ENCODE measurements at regions not wholly inside any gene's neighbourhood (a gene's known extent, or its start where the extent isn't known, plus 50 kb on each side); places are given as distances from the start of the nearest gene placed in this dataset.

DNA sequence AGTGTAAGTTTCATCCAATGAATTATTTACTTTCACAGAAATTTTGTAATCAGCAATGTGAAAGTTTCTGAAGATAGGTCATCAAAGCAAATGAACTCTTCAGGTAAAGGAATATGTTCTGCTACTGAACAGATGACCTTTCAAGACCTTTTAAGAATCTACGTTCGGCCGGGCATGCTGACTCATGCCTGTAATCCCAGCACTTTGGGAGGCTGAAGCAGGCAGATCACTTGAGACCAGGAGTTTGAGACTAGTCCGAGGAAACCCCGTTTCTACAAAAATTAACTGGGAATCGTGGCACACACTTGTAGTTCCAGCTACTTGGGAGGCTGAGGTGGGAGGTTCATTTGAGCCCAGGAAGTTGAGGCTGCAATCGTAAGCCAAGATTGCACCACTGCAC lies 578.4 kb upstream of the COX7C start:
- no peak for DNase-seq

DNA sequence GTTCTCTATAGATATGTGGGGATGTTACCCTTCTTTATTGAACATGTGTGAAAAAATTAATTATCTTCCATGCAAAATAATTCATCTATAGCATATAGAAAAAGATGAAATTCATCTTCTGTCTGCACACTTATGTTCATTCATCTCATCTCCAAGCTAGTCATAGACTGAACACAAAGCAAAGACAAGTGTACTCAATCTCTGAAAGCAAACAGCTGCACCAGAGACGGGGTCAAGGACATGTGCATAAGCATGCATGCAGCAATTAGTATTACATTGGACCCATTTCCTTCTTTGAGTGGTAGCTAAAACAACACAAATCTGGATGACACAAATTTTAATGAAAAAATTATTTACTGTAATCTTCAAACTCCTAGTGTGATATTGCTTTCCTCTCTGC lies 547.0 kb upstream of the COX7C start:
- no peak for DNase-seq

DNA sequence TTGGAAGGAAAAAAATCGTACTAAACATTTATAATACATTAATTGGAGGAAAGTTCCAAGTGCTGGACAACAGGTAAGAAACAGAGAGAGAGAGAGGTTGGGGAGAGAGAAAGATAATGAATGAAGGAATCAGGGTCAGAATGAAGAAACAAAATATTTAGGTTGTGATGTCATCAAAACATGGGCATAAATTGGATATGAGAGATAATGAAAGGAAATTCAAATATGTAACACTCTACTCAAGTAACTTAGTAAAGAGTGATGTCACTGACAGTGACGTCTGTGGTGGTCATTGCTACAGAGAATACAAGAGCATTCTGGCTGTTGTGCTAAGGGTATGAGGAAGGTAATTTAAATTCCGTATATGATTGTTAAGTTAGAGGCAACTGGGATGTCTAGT lies 543.4 kb upstream of the COX7C start:
- DNase-seq = no peak

DNA sequence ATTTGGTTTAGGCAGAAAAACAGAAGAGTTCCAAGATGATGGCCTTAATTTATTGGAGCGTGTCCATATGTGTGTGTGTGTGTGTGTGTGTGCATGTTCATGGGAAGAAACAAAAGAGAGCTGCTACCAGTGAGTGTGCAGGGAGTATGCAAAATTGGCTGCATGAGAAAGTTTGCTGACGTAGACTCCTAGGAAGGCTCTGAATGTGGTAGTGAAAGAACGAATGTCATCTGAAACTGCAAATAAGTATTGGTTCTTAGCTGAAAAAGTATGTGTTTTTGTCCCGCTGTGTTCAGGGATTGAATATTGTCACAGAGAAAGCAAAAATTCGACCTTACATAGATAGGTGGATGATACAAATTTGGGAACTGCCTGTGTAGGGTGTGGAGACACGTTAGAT lies 542.6 kb upstream of the COX7C start:
- DNase-seq = no peak

DNA sequence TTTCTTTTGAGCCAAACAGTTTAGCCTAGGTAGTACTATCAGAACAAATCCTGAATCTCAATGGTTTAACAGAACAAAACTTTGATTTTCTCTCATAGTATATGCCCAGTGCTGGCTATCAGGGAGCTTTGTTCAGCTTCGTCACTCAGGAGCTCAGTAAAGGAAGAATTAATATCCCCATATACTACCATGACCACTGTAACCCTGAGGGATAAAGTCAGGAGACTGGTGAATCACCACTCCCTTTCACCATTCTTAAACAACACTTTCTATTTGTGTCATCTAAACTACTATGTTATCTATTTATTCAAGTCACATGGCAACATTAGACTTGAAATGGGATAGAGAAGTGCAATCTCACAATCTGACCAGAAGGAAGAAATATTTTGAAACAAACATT lies 522.6 kb upstream of the COX7C start:
- DNase-seq = no peak

DNA sequence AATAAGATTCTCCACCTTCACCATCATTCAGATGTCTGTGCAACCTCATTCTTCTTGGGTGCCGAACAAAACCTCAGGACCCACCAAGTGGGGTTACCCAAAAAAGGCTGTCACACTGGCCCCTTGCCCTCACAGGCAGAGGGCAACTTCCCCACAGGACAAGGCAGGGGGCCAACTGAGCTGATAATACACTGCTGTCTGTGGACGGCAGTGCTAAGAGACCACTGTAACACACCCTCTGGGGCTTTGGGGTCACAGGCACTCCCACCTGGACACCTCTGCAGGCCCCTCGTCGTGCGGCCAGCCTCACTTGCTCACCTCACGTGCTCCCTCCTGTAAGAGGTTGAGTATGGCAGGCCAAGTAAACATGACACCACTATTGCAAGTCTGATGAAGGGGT lies 515.8 kb upstream of the COX7C start:
- DNase-seq = no peak

DNA sequence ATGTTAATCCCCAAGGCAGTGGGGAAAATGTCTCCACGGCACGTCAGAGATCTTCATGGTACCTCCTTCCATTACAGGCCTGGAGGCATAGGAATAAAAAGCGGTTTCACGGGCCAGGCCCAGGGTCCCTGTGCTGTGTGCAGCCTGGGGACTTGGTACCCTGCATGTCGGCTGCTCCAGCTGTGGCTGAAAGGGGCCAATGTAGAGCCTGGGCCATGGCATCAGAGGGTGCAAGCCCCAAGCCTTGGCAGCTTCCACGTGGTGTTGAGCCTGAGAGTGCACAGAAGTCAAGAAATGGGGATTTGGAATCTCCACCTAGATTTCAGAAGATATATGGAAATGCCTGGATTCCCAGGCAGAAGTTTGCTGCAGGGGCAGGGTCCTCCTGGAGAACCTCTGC lies 508.9 kb upstream of the COX7C start:
- no peak for DNase-seq

DNA sequence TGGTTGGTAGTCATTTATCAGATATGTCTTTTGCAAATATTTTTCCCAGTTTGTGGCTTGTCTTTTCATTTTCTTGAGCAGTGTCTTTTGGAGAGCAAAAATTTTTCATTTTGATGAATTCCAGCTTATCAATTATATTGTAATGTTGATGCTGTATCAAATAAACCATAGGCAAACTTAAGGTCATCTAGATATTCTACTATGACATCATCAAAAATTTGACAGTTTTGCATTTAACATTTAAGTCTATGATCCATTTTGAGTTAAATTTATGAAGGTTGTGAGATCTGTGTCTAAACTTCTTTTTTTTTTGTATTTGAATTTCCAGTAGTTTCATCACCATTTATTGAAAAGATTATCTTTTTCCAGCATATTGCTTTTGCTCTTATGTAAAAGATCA lies 505.5 kb upstream of the COX7C start:
- DNase-seq = no peak

DNA sequence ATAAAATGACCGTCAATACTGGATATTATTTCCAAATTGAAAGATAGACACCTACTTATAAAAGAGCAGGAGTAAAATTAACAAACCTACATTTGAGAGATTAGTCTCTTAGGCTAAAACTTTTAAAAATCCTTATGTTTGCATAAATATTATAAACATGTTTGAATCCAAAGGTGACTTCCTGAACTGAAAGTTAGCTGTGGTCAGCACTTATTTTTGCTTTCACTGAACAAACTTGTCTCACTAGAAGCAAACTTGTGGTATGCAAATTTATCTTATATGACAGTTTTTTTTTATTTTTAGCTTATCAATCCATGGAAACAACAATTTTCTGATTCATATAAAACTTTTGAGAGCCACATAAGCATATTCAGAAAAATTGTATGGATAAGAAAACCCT lies 502.6 kb upstream of the COX7C start:
- no peak for DNase-seq

DNA sequence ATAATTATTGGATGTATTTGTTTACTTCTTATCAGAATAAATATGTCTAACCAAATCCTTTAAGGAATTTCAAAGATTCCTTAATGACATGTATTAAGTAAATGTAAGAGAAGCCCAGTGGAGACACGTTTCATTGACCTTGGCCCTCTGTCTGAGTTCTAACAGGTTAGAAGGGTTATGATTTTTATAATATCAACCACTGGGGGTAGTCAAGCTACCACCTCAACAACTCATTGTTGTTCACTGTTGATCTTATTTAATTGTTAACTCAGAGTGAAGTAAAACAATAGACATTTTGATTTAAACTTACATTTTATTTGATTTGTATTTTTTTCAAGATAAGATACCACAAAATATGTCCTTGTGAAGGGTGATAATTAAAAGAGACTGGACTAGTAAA lies 499.2 kb upstream of the COX7C start:
- DNase-seq = no peak

DNA sequence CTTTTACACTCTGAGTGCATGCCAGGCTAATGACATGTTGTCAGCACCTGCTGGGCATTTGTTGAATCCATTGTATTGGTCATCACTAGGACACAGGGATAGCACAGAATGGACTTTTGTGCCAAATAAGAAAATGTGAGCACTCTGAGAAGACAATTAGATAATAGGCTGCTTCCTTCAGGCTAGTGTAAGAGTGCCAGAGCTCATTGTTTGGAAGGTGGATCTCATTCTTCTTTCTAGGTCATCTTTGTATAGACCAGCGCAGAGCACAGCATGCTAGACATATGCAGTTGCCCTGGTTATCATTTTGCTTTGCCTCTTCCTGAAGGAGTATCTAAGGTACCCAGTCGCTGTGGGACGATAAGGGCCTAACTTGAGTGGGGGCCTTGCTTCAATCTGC lies 493.4 kb upstream of the COX7C start:
- DNase-seq = no peak

DNA sequence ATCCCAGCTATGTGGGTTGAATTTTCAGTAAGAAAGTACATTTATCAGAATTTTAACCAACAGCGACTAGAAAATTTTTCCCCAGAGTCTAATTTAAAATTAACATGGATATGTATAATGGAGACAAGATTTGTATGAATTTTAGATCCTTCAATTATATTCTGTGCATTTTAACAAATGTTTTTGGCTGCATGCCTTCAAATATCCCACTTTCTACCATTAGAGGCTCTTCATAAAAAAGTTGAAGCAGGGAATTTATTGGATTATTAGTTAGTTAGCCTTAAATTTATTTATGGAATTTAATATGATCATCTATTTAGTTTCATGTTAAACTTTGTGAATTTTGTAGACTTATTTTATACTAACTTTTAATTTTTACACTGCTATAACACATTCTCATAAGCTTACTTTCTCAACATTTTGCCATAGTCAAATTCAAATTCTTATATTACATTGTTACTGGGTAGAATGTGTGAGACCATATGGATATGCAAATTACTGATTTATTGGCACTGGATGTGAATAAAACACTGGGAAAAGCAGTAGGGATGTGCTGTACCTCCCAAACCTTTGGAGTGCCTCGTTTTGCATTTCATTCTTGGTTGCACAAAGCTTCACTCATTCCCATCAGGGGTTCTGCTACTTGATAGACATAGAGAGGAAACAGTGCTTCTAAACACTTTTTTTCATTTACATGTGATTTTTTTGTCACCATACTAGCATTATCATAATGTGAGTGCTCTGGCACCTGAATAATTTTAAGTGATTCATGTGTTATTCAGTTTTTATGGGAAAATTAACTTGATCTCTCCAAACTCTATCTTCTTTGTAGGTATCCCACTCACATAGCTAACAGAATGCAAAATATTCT lies 491.8 kb upstream of the COX7C start:
- no peak for DNase-seq

DNA sequence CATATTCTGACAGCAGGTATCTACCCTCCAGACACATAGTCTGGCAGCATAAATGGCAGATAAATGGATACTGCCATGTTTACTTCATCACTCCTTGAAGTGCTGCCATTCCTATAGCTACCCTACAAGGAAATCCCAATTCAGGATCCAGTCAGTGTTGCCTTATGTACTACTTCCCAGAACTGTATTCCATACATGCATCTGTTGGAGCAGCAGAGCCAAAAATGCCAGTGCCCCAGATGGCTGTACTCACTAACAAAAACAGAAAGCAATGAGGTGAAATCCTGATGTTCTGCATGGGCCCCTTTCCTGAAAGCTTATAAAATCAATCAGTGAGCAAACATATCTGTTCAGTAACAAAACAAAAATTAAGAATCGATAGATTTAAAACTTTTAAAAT lies 490.0 kb upstream of the COX7C start:
- no peak for DNase-seq

DNA sequence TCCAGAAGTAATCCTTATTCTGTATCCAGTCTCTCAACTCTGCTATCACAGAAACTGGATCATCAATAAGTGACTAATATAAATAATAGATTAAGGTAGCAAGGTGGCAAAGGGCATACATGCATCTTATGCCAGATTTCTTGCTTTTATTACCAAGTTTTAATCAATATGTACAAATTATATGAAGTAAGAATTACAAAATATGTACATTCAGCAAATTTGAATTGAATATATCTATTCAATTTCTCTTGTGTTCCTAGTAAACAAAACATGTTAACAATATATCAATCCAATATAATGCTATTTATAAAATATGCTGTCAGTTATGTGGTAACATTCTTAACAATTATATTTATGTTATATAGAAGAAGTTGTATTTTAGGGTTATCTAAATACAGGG lies 488.7 kb upstream of the COX7C start:
- no peak for DNase-seq

DNA sequence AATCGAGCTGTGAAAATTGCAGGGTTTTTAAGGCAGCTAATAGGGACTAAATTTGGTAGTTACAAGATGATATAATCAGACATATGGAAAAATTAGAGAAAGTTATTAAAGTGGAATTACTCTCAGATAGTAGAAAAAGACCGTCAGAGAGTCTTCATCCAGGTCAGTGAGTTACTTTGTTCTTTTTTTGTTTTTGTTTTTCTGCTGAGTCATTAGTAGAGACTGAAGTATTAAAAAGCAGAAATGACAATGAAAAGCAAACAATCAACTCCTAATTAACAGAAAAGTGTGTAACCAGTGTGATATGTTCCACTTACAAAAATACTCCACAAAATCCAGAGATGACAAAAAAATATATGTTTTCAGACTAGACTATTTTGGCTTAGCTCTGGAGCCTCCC lies 480.4 kb upstream of the COX7C start:
- no peak for DNase-seq

DNA sequence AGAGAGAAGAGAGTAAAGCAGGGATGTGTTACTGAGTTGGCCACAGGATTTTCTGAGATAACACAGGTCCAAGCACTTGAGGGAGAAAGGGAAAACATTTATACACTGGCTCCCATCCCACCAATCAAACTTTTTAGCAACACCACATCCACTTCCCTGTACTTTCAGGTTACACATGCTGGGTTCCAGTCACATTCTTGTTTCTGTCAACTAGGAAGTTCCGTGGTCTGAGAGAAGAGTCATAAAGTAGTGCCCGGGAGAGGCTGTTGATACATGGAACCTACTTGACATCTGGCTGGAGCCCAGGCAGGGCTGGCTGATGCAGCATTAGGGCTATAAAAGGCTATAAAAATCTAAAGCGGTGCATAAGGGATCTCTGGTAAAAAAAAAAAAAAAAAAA lies 473.9 kb upstream of the COX7C start:
- no peak for DNase-seq

DNA sequence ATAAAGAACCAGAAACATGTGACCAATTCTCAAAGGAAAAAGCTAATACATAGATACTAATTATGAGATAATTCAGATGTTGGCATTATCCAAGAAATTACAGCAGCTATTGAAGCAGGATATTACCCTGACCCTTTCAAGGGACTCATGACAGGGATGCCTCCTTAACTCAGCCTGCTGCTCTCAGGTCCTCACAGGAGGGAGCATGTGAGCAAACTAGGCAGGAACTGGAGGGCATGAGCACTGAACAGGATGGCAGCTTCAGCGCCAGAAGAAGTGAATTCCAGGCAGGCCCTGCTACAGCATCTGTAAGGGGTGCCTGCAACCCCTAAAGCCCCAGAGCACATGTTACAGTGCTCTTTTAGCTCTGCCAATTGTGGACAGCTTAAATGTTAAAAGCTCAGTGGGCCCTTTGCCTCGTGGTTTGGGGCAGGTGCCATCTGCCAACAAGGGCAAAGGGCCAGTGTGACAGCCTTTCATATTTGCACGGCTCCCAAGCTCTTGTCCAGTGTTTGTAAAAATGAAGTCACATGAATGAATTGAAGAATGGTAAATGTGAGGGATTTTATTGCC lies 464.7 kb upstream of the COX7C start:
- no peak for DNase-seq

DNA sequence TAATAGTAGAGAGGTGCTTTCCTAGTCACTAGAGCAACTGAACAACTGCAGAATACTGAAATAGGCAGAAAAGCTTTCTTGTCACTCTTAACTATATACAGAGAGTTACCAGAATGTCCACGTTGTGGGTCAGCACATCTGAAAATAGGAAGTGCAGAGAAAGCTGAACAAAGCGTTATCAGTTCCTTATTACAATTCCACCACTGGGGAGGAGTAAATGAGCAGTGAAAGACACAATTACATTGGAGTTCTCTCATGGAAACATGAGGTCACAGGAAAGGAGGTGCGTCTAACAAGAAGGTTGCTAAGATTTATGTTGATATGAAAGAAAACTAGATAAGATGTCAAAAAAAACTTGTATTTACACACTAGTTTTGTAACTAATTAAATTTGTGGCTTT lies 461.9 kb upstream of the COX7C start:
- DNase-seq = no peak

DNA sequence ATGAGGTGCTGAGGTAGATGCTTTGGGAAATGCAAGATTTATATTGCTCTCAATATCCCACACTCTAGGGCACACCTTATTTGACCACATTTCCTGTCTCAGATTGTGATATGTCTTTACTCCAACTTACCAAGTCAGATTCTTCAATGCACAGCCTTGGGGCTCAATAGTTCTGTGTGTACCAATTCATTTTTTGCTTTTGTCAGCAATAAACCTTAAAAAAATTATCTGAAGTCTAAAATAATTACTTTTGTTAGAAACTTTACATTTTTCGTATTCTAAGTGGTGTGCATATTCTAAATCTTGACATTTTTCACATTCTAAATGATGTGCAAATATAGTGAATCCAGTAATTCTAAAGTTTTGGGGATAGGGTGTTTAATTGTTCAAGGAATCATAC lies 447.5 kb upstream of the COX7C start:
- no peak for DNase-seq

DNA sequence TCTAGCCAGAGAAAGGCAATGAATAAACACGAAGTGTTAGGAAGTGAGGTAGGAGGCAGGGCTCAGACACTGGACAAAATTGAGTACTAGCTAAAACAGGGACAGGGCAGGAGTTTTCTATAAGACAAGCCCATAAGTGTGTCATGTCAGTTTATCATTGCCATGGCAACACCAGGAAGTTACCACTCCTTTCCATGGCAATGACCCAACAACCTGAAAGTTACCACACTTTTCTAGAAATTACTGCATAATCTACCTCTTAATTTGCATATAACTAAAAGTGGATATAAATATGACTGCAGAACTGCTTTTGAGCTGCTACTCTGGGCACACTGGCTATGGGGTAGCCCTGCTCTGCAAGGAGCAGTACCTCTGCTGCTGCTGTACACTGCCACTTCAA lies 442.5 kb upstream of the COX7C start:
- DNase-seq = no peak

DNA sequence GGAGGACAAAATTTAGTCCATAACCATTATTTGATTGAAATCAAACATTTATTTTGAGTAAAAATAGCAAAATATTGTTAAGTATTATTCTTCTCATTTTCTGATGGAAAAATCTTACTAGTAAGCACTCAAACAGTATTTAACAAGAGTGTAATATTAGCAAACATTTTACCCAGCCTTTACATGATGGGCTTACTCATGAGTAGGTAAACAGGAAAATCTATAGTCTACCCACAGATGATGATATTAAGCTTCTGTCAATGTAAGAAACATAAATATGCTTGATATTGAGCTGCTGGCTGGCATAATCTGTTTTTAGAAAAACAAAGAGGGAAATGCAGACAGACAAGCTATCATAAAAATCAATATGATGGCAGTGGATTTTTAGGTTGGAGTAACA lies 418.5 kb upstream of the COX7C start:
- DNase-seq = no peak

DNA sequence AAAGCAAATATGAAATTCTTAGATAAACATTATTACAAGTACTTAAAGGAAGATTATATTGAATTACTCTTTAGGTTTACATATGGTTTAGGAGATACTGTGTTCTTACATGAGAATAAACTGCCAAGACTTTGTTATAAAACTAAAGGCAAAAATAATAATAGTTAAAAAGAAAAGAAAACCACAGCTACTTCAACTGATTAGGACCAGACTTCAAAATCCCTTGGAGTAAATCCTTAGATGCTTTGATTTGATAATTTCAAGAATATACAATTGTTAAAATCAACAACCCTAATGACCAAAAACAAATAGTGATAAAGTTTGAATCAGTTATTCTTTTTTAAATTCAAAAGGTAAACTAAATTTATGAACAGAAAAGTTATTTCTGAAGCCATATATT lies 389.6 kb upstream of the COX7C start:
- DNase-seq = no peak

DNA sequence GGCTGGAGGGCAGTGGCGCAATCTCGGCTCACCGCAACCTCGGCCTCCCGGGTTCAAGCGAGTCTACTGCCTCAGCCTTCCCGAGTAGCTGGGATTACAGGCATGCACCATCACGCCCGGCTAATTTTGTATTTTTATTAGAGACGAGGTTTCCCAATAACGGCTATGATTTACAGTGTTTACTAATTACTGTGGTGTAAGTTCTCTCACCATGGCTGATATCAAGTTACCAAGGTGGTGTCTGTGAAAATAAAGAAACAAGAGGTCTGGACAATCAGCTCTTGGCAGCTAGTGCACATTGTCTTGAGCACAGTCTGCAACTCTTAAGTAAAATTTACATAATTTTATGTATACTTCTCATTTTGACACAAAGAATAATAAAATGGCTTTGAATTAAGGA lies 385.5 kb upstream of the COX7C start:
- no peak for DNase-seq

DNA sequence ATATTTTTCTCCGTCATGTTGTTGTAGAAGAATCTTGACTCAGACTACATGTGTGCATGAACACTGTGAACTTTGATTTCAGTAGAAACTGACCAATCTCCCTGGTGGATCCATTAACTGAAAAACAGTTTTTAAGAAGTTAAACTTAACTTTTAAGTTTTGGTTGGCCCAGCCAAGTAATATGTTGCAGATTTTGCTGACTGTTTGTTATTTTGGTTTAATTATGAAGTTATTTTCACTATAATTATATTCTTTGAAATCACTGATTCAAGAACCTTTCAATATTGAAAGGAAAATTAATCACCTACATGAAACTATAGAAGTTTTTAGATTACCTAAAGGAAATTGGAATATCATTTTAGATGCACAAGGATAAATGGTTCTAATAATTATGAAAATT lies 373.6 kb upstream of the COX7C start:
- DNase-seq = no peak

DNA sequence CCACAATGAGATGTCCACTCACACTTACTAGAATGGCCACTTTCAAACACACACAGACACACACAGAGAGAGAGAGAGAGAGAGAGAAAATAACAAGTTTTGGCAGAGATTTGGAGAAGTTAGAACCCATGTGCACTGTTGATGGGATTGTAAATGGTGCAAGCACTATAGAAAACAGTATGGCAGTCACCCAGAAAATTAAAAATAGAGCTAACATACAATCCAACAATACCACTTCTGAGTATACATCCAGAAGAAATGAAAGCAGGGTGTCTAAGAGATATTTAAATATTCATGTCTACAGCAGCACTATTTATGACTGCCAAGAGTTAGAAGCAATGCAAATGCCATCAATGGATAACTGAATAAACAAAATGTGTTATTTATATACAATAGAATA lies 359.9 kb upstream of the COX7C start:
- DNase-seq = no peak

All from inflammatory macrophage (primary cell).